ENCODE measurements at regions not wholly inside any gene's neighbourhood (a gene's known extent, or its start where the extent isn't known, plus 50 kb on each side); places are given as distances from the start of the nearest gene placed in this dataset.

GRCh38 chrX:149073479-149073878 lies 431.6 kb downstream of the IDS start:
- Mint-ChIP-seq H3K27ac (no peak overlapping the region), H3K36me3 (ENCODE audit: low read depth) (no peaks in the 10 kb centered on the region)

GRCh38 chrX:149069899-149070298 lies 435.2 kb downstream of the IDS start:
- Mint-ChIP-seq H3K27ac (no peak overlapping the region), H3K4me1 (no peaks in the 10 kb centered on the region), H3K27me3 (no peaks in the 10 kb centered on the region), H3K9me3 (no peaks in the 10 kb centered on the region), H3K4me3 (no peak overlapping the region), H3K36me3 (ENCODE audit: low read depth) (no peaks in the 10 kb centered on the region)
- ATAC-seq (replicated peaks) = no peak

More at GRCh38 chrX:149073479-149073878, 431.6 kb downstream of the IDS start:
- Mint-ChIP-seq H3K4me3 (no peak overlapping the region), H3K27me3 (no peaks in the 10 kb centered on the region), H3K4me1 (no peaks in the 10 kb centered on the region), H3K9me3 (no peaks in the 10 kb centered on the region)
- ATAC-seq (replicated peaks) = no peak

GRCh38 chrX:149060921-149061320 lies 444.2 kb downstream of the IDS start:
- H3K9me3 Mint-ChIP-seq = no peaks in the 10 kb centered on the region
- no peak overlapping the region for H3K4me3 Mint-ChIP-seq
- no peak for ATAC-seq (replicated peaks)
- H3K27ac Mint-ChIP-seq = no peak overlapping the region
- H3K27me3 Mint-ChIP-seq = no peaks in the 10 kb centered on the region
- no peaks in the 10 kb centered on the region for H3K4me1 Mint-ChIP-seq
- H3K36me3 Mint-ChIP-seq (ENCODE audit: low read depth) = no peaks in the 10 kb centered on the region
